ENCODE measurements at regions not wholly inside any gene's neighbourhood (a gene's known extent, or its start where the extent isn't known, plus 50 kb on each side); places are given as distances from the start of the nearest gene placed in this dataset.

- Histone ChIP-seq H3K36me3 (ENCODE audit: control insufficient read depth in 1 of 2, insufficient read depth in 2 of 2, low read length in 2 of 2) (no peaks in the 10 kb centered on the region), H3K4me2 (ENCODE audit: low read length) (no peak overlapping the region), H3K27me3 (ENCODE audit: insufficient read depth, low read length) (no peaks in the 10 kb centered on the region), H3K4me3 (replicated peaks in 1 of 2; ENCODE audit: low read depth in 1 of 2, low read length in 2 of 2) (no peak overlapping the region), H2AFZ (ENCODE audit: low read depth, low read length, poor library complexity, severe bottlenecking) (no peak overlapping the region), H3K27ac (ENCODE audit: low read depth, low read length) (no peak overlapping the region), H3K4me1 (ENCODE audit: control insufficient read depth in 1 of 2, insufficient read depth in 2 of 2, low read length in 2 of 2) (no peaks in the 10 kb centered on the region), H4K20me1 (ENCODE audit: insufficient read depth) (no peaks in the 10 kb centered on the region), H3K9me3 (ENCODE audit: control insufficient read depth in 1 of 2, insufficient read depth in 1 of 2, low read depth in 1 of 2, low read length in 2 of 2) (peaks cover 0 to 27% of the 10 kb centered on the region in 2 experiments; a peak in 1 of 4 replicates), H3K9me2 (ENCODE audit: insufficient read depth) (no peaks in the 10 kb centered on the region), H3K9ac (ENCODE audit: low read length) (no peak overlapping the region), H3K79me2 (ENCODE audit: insufficient read depth, low read length) (no peaks in the 10 kb centered on the region)
- POLR2A ChIA-PET, result no interaction called here
- no TSS peak for BruUV-seq (replicated peaks)
- intact Hi-C loops (cut with micrococcal nuclease), result no loop called here
- no peak for TF ChIP-seq ZNF274 (IDR thresholded peaks at IDR 0.05; ENCODE audit: low read depth, low read length)
- TF ChIP-seq EGR1 (IDR thresholded peaks at IDR 0.05; ENCODE audit: low read depth), result no peak
- no peak for TF ChIP-seq SRF (IDR thresholded peaks at IDR 0.05; ENCODE audit: low read depth)
- no peak for TF ChIP-seq POLR2A (IDR thresholded peaks at IDR 0.05; ENCODE audit: borderline replicate concordance, extremely low read depth, insufficient read depth, insufficient read length)
- no peak for TF ChIP-seq TCF7L2 (IDR thresholded peaks at IDR 0.05; ENCODE audit: borderline replicate concordance, extremely low read depth, insufficient read depth, insufficient read length)
- TF ChIP-seq ZFX (IDR thresholded peaks at IDR 0.05), result no peak
- no peak for TF ChIP-seq ATF3 (IDR thresholded peaks at IDR 0.05)
- no peak for TF ChIP-seq MAX (IDR thresholded peaks at IDR 0.05)
- TF ChIP-seq CEBPB (IDR thresholded peaks at IDR 0.05; ENCODE audit: low read depth), result no peak
- no peak for TF ChIP-seq EZH2phosphoT487 (IDR thresholded peaks at IDR 0.05; ENCODE audit: borderline replicate concordance)
- no peak for TF ChIP-seq POLR2AphosphoS5 (IDR thresholded peaks at IDR 0.05; ENCODE audit: low read depth, low read length)
- no peak for TF ChIP-seq ZBTB33 (IDR thresholded peaks at IDR 0.05; ENCODE audit: extremely low read depth, insufficient replicate concordance, low read length)
- no peak for TF ChIP-seq JUND (IDR thresholded peaks at IDR 0.05)
- TF ChIP-seq CTCF (IDR thresholded peaks at IDR 0.05 in 2 of 3, conservative IDR thresholded peaks at IDR 0.05 in 1 of 3; ENCODE audit: borderline replicate concordance in 1 of 3, insufficient read depth in 1 of 3, low read depth in 2 of 3, low read length in 2 of 3), result no peak
- no peak for TF ChIP-seq EZH2 (IDR thresholded peaks at IDR 0.05)
- TF ChIP-seq FOSL1 (IDR thresholded peaks at IDR 0.05; ENCODE audit: low read depth), result no peak
- TF ChIP-seq REST (IDR thresholded peaks at IDR 0.05; ENCODE audit: low read depth), result no peak
- no peak for TF ChIP-seq SP1 (IDR thresholded peaks at IDR 0.05; ENCODE audit: low read depth)
- ATAC-seq, result no peak
- CTCF ChIA-PET, result no interaction called here
- RAD21 ChIA-PET (ENCODE audit: low non-redundant PET in 1 of 2, low total read pairs in 2 of 2, uncharacterized antibody in 2 of 2, unreplicated experiment in 2 of 2), result no interaction called here
- no peak for DNase-seq (ENCODE audit: low read depth, low spot score)
Measured at GRCh38 chr9:1411826-1412225, 361.7 kb downstream of the DMRT2 start.

Measured in HCT116 (cell line).